Endodermal cell (in vitro differentiated cells): ENCODE measurements at regions not wholly inside any gene's neighbourhood (a gene's known extent, or its start where the extent isn't known, plus 50 kb on each side); places are given as distances from the start of the nearest gene placed in this dataset.

Source experiments
- DNase-seq: peaks from one replicate; pipeline ENCODE4 v3.0.0-alpha.2; 2017
- H3K27ac ChIP-seq: 2 replicates; pipeline ENCODE4 v1.5.1; 2013; ENCODE audit warnings: mild to moderate bottlenecking, low read depth, low read length, moderate library complexity
- H3K27me3 ChIP-seq: 2 replicates; pipeline ENCODE4 v1.6.1; 2013; ENCODE audit warnings: mild to moderate bottlenecking, low read length, moderate library complexity; ENCODE audit not compliant: insufficient read depth, control insufficient read depth, poor library complexity, severe bottlenecking
- H3K36me3 ChIP-seq: 2 replicates; pipeline ENCODE4 v1.7.0; 2013; ENCODE audit warnings: mild to moderate bottlenecking, low read length, moderate library complexity; ENCODE audit not compliant: control insufficient read depth, insufficient read depth
- H3K4me1 ChIP-seq: one replicate; pipeline ENCODE4 v1.7.0; 2013; ENCODE audit warnings: low read length; ENCODE audit not compliant: control insufficient read depth, insufficient read depth
- H3K4me3 ChIP-seq: 2 replicates; pipeline ENCODE4 v1.5.1; 2013; ENCODE audit warnings: mild to moderate bottlenecking, low read length, moderate library complexity
- H3K9ac ChIP-seq: 2 replicates; pipeline ENCODE4 v1.6.1; 2013; ENCODE audit warnings: mild to moderate bottlenecking, low read length, moderate library complexity; ENCODE audit not compliant: poor library complexity, severe bottlenecking; ENCODE audit errors: extremely low read depth
- H3K9me3 ChIP-seq: 2 replicates; pipeline ENCODE4 v1.6.1; 2013; ENCODE audit warnings: mild to moderate bottlenecking, low read length, moderate library complexity; ENCODE audit not compliant: control insufficient read depth
- H3K27ac Mint-ChIP-seq: 2 replicates; pipeline ENCODE4 v1.8.0; 2020; ENCODE audit warnings: mixed read lengths
- H3K27me3 Mint-ChIP-seq: 2 replicates; pipeline ENCODE4 v1.8.0; 2021; ENCODE audit warnings: mild to moderate bottlenecking, mixed read lengths; ENCODE audit not compliant: insufficient read depth
- H3K36me3 Mint-ChIP-seq: 2 replicates; pipeline ENCODE4 v1.8.0; 2020; ENCODE audit warnings: low read depth, mixed read lengths
- H3K4me1 Mint-ChIP-seq: 2 replicates; pipeline ENCODE4 v1.8.0; 2020; ENCODE audit warnings: mixed read lengths
- H3K4me3 Mint-ChIP-seq: 2 replicates; pipeline ENCODE4 v1.8.0; 2020; ENCODE audit warnings: mild to moderate bottlenecking, moderate library complexity, mixed read lengths
- H3K9me3 Mint-ChIP-seq: 2 replicates; pipeline ENCODE4 v1.8.0; 2020; ENCODE audit warnings: mild to moderate bottlenecking, mixed read lengths
- CTCF ChIP-seq: fragments of 200-600 bp; sonication (generic); conservative IDR thresholded peaks from 2 replicates; pipeline ENCODE4 v1.5.0; 2021; ENCODE audit warnings: antibody characterized with exemption, mild to moderate bottlenecking
- WGBS, 2 experiments: methylation state at CpG; one replicate each; pipeline versions ENCODE4 v1.1.5 to v1.1.7; 2013; ENCODE audit warnings: missing lambda C conversion rate in 2 of 2, mixed read lengths in 1 of 2; ENCODE audit not compliant: insufficient coverage in 1 of 2, insufficient read length in 1 of 2; 5-methylcytosine and 5-hydroxymethylcytosine counted together

GRCh38 chr7:125559921-125560320, 630.3 kb upstream of the POT1 start:
- Mint-ChIP-seq H3K4me3 (no peak overlapping the region), H3K36me3 (no peaks in the 10 kb centered on the region), H3K27me3 (no peaks in the 10 kb centered on the region), H3K4me1 (peaks cover 4% of the 10 kb centered on the region), H3K27ac (no peak overlapping the region), H3K9me3 (no peaks in the 10 kb centered on the region)
- 91% methylated on average over 2 of the region's 2 CpGs; no CpG with 5 or more reads in 1 of the 2 experiments for WGBS, 2 experiments
- no peaks in the 10 kb centered on the region for H3K9me3 ChIP-seq
- H3K9ac ChIP-seq, result no peak overlapping the region
- no peaks in the 10 kb centered on the region for H3K4me1 ChIP-seq
- H3K27me3 ChIP-seq, result no peaks in the 10 kb centered on the region
- no peak for TF ChIP-seq CTCF
- H3K4me3 ChIP-seq, result no peak overlapping the region
- DNase-seq, result no peak
- H3K36me3 ChIP-seq, result no peaks in the 10 kb centered on the region
- H3K27ac ChIP-seq, result no peak overlapping the region

GRCh38 chr7:125555916-125556315, 626.3 kb upstream of the POT1 start:
- no peaks in the 10 kb centered on the region for H3K9me3 ChIP-seq
- H3K4me1 ChIP-seq, result no peaks in the 10 kb centered on the region
- H3K4me1 Mint-ChIP-seq, result no peaks in the 10 kb centered on the region
- 100% methylated on average over 1 of the region's 1 CpG; no CpG with 5 or more reads in 1 of the 2 experiments for WGBS, 2 experiments
- H3K9ac ChIP-seq, result no peak overlapping the region
- no peak overlapping the region for H3K4me3 Mint-ChIP-seq
- no peaks in the 10 kb centered on the region for H3K27me3 ChIP-seq
- no peak overlapping the region for H3K4me3 ChIP-seq
- no peaks in the 10 kb centered on the region for H3K9me3 Mint-ChIP-seq
- no peak for TF ChIP-seq CTCF
- H3K27me3 Mint-ChIP-seq, result no peaks in the 10 kb centered on the region
- H3K27ac ChIP-seq, result no peak overlapping the region
- peak; percentile 59 for DNase-seq
- H3K27ac Mint-ChIP-seq, result no peak overlapping the region
- H3K36me3 ChIP-seq, result no peaks in the 10 kb centered on the region
- H3K36me3 Mint-ChIP-seq, result no peaks in the 10 kb centered on the region

GRCh38 chr7:125551008-125551407, 621.4 kb upstream of the POT1 start:
- Histone ChIP-seq H3K9ac (no peak overlapping the region), H3K4me1 (peaks cover 3% of the 10 kb centered on the region), H3K27ac (no peak overlapping the region), H3K36me3 (no peaks in the 10 kb centered on the region), H3K27me3 (no peaks in the 10 kb centered on the region), H3K9me3 (no peaks in the 10 kb centered on the region), H3K4me3 (no peak overlapping the region)
- Mint-ChIP-seq H3K9me3 (no peaks in the 10 kb centered on the region), H3K4me1 (no peaks in the 10 kb centered on the region), H3K27ac (no peak overlapping the region), H3K4me3 (no peak overlapping the region), H3K27me3 (no peaks in the 10 kb centered on the region), H3K36me3 (no peaks in the 10 kb centered on the region)
- no peak for DNase-seq
- TF ChIP-seq CTCF, result no peak
- 80 to 89% methylated on average over 1 to 4 of the region's 5 CpGs for WGBS, 2 experiments
